ENCODE measurements at regions not wholly inside any gene's neighbourhood (a gene's known extent, or its start where the extent isn't known, plus 50 kb on each side); places are given as distances from the start of the nearest gene placed in this dataset.

DNA sequence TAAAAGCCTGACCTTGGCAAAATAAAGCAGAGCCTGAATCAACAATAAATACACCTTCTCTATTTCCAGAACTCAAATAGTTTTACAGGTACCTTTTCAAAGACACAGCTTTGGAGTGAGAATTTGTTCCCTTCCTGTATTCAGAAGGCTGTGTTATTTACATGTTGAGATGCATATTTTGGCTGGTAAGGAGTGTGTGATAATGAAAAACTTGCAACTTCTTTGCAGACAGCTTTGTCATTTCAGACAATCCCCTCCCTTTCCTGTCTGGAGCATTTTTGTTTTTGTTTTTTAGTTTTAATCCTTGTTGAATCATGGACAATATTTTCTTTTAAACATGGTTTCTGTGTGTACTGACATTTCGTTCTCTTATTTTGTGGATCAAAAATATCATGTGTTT is 493.8 kb downstream of the FAT4 start:
- ChIA-PET CTCF (interaction anchor here (0.8 to 1.3 kb wide), 3 partner anchors 16 to 238 kb away, joined by 3 to 5 read pairs (median 3); no protein-coding TSS in a partner anchor), SMC1A (ENCODE audit: uncharacterized antibody, unreplicated experiment) (interaction anchor here (0.9 to 2.2 kb wide), 4 partner anchors 9 to 34 kb away, joined by 3 to 5 read pairs (median 4); no protein-coding TSS in a partner anchor), POLR2A (no interaction called here), RAD21 (ENCODE audit: unreplicated experiment) (no interaction called here)
- no peaks in the 10 kb centered on the region for H3K27me3 ChIP-seq (replicated peaks in 1 of 2; ENCODE audit: control insufficient read depth in 2 of 2, insufficient read depth in 2 of 2, low read length in 1 of 2)
- H3K4me2 ChIP-seq (ENCODE audit: control insufficient read depth, insufficient read depth): no peak overlapping the region
- H3K27ac ChIP-seq (ENCODE audit: control insufficient read depth, insufficient read depth): no peak overlapping the region
- FAIRE-seq (no peak), ATAC-seq (no peak), DNase-seq (ENCODE audit: low read depth, low spot score) (no peak)
- intact Hi-C loops (cut with micrococcal nuclease; ENCODE audit: unreplicated experiment) (no loop called here), in situ Hi-C loops (cut with MboI) (no loop called here)
- H3K79me2 ChIP-seq (ENCODE audit: control insufficient read depth, insufficient read depth, low read length): no peaks in the 10 kb centered on the region
- no peaks in the 10 kb centered on the region for H4K20me1 ChIP-seq (ENCODE audit: control insufficient read depth, insufficient read depth)
- no peaks in the 10 kb centered on the region for H3K4me1 ChIP-seq (ENCODE audit: control insufficient read depth, insufficient read depth, low read length)
- no peak overlapping the region for H2AFZ ChIP-seq (ENCODE audit: control insufficient read depth, low read depth, low read length)
- no TSS peak for BruUV-seq (replicated peaks)
- H3K9me3 ChIP-seq (replicated peaks; ENCODE audit: control insufficient read depth, insufficient read depth, low read length): no peaks in the 10 kb centered on the region
- no peaks in the 10 kb centered on the region for H3K36me3 ChIP-seq (ENCODE audit: control insufficient read depth in 2 of 2, insufficient read depth in 2 of 2, low read length in 1 of 2)
- no peak overlapping the region for H3K4me3 ChIP-seq
- TF ChIP-seq CBX3 (IDR thresholded peaks at IDR 0.05; ENCODE audit: borderline replicate concordance, low read depth) (no peak), MXI1 (IDR thresholded peaks at IDR 0.05; ENCODE audit: low read depth, low read length) (no peak), RELA (IDR thresholded peaks at IDR 0.05; ENCODE audit: borderline replicate concordance, partially characterized antibody) (no peak), KDM1A (IDR thresholded peaks at IDR 0.05; ENCODE audit: borderline replicate concordance) (no peak), LARP7 (IDR thresholded peaks at IDR 0.05) (no peak)
- TF ChIP-seq, protein P1, sequence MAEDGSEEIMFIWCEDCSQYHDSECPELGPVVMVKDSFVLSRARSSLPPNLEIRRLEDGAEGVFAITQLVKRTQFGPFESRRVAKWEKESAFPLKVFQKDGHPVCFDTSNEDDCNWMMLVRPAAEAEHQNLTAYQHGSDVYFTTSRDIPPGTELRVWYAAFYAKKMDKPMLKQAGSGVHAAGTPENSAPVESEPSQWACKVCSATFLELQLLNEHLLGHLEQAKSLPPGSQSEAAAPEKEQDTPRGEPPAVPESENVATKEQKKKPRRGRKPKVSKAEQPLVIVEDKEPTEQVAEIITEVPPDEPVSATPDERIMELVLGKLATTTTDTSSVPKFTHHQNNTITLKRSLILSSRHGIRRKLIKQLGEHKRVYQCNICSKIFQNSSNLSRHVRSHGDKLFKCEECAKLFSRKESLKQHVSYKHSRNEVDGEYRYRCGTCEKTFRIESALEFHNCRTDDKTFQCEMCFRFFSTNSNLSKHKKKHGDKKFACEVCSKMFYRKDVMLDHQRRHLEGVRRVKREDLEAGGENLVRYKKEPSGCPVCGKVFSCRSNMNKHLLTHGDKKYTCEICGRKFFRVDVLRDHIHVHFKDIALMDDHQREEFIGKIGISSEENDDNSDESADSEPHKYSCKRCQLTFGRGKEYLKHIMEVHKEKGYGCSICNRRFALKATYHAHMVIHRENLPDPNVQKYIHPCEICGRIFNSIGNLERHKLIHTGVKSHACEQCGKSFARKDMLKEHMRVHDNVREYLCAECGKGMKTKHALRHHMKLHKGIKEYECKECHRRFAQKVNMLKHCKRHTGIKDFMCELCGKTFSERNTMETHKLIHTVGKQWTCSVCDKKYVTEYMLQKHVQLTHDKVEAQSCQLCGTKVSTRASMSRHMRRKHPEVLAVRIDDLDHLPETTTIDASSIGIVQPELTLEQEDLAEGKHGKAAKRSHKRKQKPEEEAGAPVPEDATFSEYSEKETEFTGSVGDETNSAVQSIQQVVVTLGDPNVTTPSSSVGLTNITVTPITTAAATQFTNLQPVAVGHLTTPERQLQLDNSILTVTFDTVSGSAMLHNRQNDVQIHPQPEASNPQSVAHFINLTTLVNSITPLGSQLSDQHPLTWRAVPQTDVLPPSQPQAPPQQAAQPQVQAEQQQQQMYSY (CRISPR knock-in tag; IDR thresholded peaks at IDR 0.05): no peak
- WGBS (ENCODE audit: insufficient coverage, insufficient replicate concordance, low lambda C conversion rate, missing lambda C conversion rate): 0% methylated on average over 1 of the region's 1 CpG
- no peak overlapping the region for H3K9ac ChIP-seq (ENCODE audit: control insufficient read depth, insufficient read depth, low read length)
